HepG2 (cell line): ENCODE measurements at regions not wholly inside any gene's neighbourhood (a gene's known extent, or its start where the extent isn't known, plus 50 kb on each side); places are given as distances from the start of the nearest gene placed in this dataset.

ENCODE experiments used
- ATAC-seq: fragments of 200-7000 bp; cut with Tn5 transposase; 3 replicates; pipeline ENCODE4 v1.9.1; 2020; ENCODE audit warnings: mild to moderate bottlenecking, moderate library complexity
- BruUV-seq: library from RNA; stranded (reverse); fragments of 400-500 nt; replicated peaks from 2 replicates; lab custom pipeline; 2021; lab: Mats Ljungman, UMichigan
- CTCF ChIA-PET: fragments of 300-600 bp; formaldehyde crosslinking; extraction: SDS; loops from one replicate; lab custom pipeline; 2021; ENCODE audit warnings: low total read pairs, inconsistent platforms, low intra/inter-chr PET ratio; lab: Yijun Ruan, JAX
- POLR2A ChIA-PET: fragments of 350-600 bp; sonication (Branson Sonifier 250); formaldehyde crosslinking; loops from one replicate; lab custom pipeline; 2020; ENCODE audit warnings: antibody characterized with exemption, inconsistent platforms; lab: Yijun Ruan, JAX
- DNase-seq: peaks from one replicate; pipeline ENCODE4 v3.0.0-alpha.2; 2015; ENCODE audit warnings: low spot score
- FAIRE-seq: peaks from 3 replicates; lab custom pipeline; 2011; peaks lifted over from hg19 to GRCh38; lab: Jason Lieb, UNC
- H2AFZ ChIP-seq: one replicate; pipeline ENCODE4 v1.6.1; 2011; ENCODE audit warnings: low read length, inconsistent platforms
- H3K27ac ChIP-seq: fragments of 300-600 bp; 3 replicates; pipeline ENCODE4 v1.8.0; 2011; ENCODE audit warnings: mixed run types, mild to moderate bottlenecking, mixed read lengths, low read length, inconsistent platforms; ENCODE audit not compliant: insufficient read depth; ENCODE audit errors: extremely low read length
- H3K27me3 ChIP-seq, 2 experiments: fragments of 200-600 bp in 1 of 2; 2 replicates in 1 of 2; 3 replicates in 1 of 2; pipeline versions ENCODE4 v1.6.0 to v1.8.0; 2011; ENCODE audit warnings: low read length in 2 of 2, mild to moderate bottlenecking in 2 of 2, moderate library complexity in 2 of 2, inconsistent platforms in 1 of 2; ENCODE audit not compliant: insufficient read depth in 2 of 2, control insufficient read depth in 1 of 2
- H3K36me3 ChIP-seq, 2 experiments: fragments of 200-600 bp in 1 of 2; replicated peaks in 1 of 2; 2 replicates in 1 of 2; 3 replicates in 1 of 2; pipeline versions ENCODE4 v1.5.1 to v1.8.0; 2011; ENCODE audit warnings: low read length in 2 of 2, inconsistent platforms in 1 of 2; ENCODE audit not compliant: insufficient read depth in 2 of 2, control insufficient read depth in 1 of 2
- H3K4me1 ChIP-seq: 2 replicates; pipeline ENCODE4 v1.5.1; 2012; ENCODE audit warnings: low read length, inconsistent platforms; ENCODE audit not compliant: insufficient read depth
- H3K4me2 ChIP-seq: 2 replicates; pipeline ENCODE4 v1.6.0; 2011; ENCODE audit warnings: low read depth, low read length, inconsistent platforms
- H3K4me3 ChIP-seq, 3 experiments: fragments of 200-600 bp in 1 of 3; sonication (generic), shearing (Covaris generic) in 1 of 3; replicated peaks in 1 of 3; 2 replicates each; pipeline ENCODE4 v1.5.1; 2011 to 2016; ENCODE audit warnings: low read length in 3 of 3, inconsistent platforms in 2 of 3, low read depth in 2 of 3, mild to moderate bottlenecking in 2 of 3, control low read depth in 1 of 3, mixed read lengths in 1 of 3; ENCODE audit not compliant: insufficient read depth in 1 of 3
- H3K79me2 ChIP-seq: one replicate; pipeline ENCODE4 v1.6.1; 2011; ENCODE audit warnings: low read length, inconsistent platforms; ENCODE audit not compliant: insufficient read depth
- H3K9ac ChIP-seq: 2 replicates; pipeline ENCODE4 v1.6.0; 2011; ENCODE audit warnings: mild to moderate bottlenecking, low read depth, low read length, inconsistent platforms; ENCODE audit not compliant: insufficient read depth
- H3K9me3 ChIP-seq: 2 replicates; pipeline ENCODE4 v1.5.1; 2012; ENCODE audit warnings: mild to moderate bottlenecking, low read length
- H4K20me1 ChIP-seq: 2 replicates; pipeline ENCODE4 v1.6.0; 2011; ENCODE audit warnings: inconsistent platforms, mild to moderate bottlenecking, low read length, moderate library complexity; ENCODE audit not compliant: insufficient read depth
- AKAP8 ChIP-seq: sonication (generic); formaldehyde crosslinking; IDR thresholded peaks from 2 replicates; pipeline ENCODE4 v1.5.1; 2020; ENCODE audit warnings: mild to moderate bottlenecking, missing genetic modification reagents
- HDAC1 ChIP-seq: sonication (generic); formaldehyde crosslinking; IDR thresholded peaks from 2 replicates; pipeline ENCODE4 v1.5.1; 2020; ENCODE audit warnings: mild to moderate bottlenecking, missing genetic modification reagents
- HOXD1 ChIP-seq: sonication (generic); formaldehyde crosslinking; IDR thresholded peaks from 2 replicates; pipeline ENCODE4 v1.5.0; 2020; ENCODE audit warnings: missing genetic modification reagents
- IKZF5 ChIP-seq: IDR thresholded peaks from 2 replicates; pipeline ENCODE4 v1.6.1; 2018; ENCODE audit warnings: missing genetic modification reagents, mild to moderate bottlenecking, missing compliant biosample characterization
- SMARCC2 ChIP-seq: fragments of 450-650 bp; IDR thresholded peaks from 2 replicates; pipeline ENCODE4 v1.6.1; 2017; ENCODE audit warnings: antibody characterized with exemption, mild to moderate bottlenecking
- ZBTB2 ChIP-seq: sonication (generic); formaldehyde crosslinking; IDR thresholded peaks from 2 replicates; pipeline ENCODE4 v1.8.0; 2022; ENCODE audit warnings: low read depth, missing genetic modification reagents
- ZNF263 ChIP-seq: sonication (generic); formaldehyde crosslinking; IDR thresholded peaks from 2 replicates; pipeline ENCODE4 v1.4.0; 2020; ENCODE audit warnings: missing genetic modification reagents
- ZNF556 ChIP-seq: sonication (generic); formaldehyde crosslinking; IDR thresholded peaks from 2 replicates; pipeline ENCODE4 v1.4.0; 2020; ENCODE audit warnings: mild to moderate bottlenecking, missing genetic modification reagents, borderline replicate concordance
- ZNF691 ChIP-seq: sonication (generic); formaldehyde crosslinking; IDR thresholded peaks from 2 replicates; pipeline ENCODE4 v1.4.0; 2020; ENCODE audit warnings: missing genetic modification reagents, low read depth, mild to moderate bottlenecking, borderline replicate concordance
- WGBS: methylation state at CpG from one replicate; pipeline ENCODE4 v1.1.6; 2017; ENCODE audit warnings: low lambda C conversion rate; 5-methylcytosine and 5-hydroxymethylcytosine counted together
- in situ Hi-C: cut with HindIII; loops from 2 replicates; pipeline ENCODE4 v1.10.0; 2017; ENCODE audit warnings: low pct_unique_long_range_greater_than_20kb; ENCODE audit not compliant: extremely low pct_ligation_motif_present
- intact Hi-C: fragments of 100-400 bp; cut with micrococcal nuclease; formaldehyde crosslinking; loops from one replicate; pipeline ENCODE4 v1.10.0; 2022; ENCODE audit not compliant: unreplicated experiment

- in situ Hi-C loops (no loop called here), intact Hi-C loops (no loop called here)
- DNase-seq (no peak), FAIRE-seq (no peak), ATAC-seq (no peak)
- Histone ChIP-seq H2AFZ (no peak overlapping the region), H3K27ac (no peak overlapping the region), H4K20me1 (no peaks in the 10 kb centered on the region), H3K79me2 (no peaks in the 10 kb centered on the region), H3K4me3 (no peak overlapping the region), H3K27me3 (peaks cover 1 to 17% of the 10 kb centered on the region in 2 experiments; a peak in 2 of 5 replicates), H3K36me3 (no peaks in the 10 kb centered on the region), H3K4me2 (no peak overlapping the region), H3K9me3 (no peaks in the 10 kb centered on the region), H3K4me1 (no peaks in the 10 kb centered on the region), H3K9ac (no peak overlapping the region)
- no TSS peak for BruUV-seq
- CTCF ChIA-PET: no interaction called here
- POLR2A ChIA-PET: no interaction called here
- TF ChIP-seq HDAC1 (CRISPR knock-in tag) (no peak), HOXD1 (CRISPR knock-in tag) (no peak), ZNF691 (no peak), AKAP8 (CRISPR knock-in tag) (no peak), SMARCC2 (no peak), ZNF556 (CRISPR knock-in tag) (no peak), IKZF5 (CRISPR knock-in tag) (no peak), ZBTB2 (no peak), ZNF263 (CRISPR knock-in tag) (no peak)
- 27% methylated on average over 2 of the region's 2 CpGs for WGBS
Measured at GRCh38 chr4:56752985-56753384, 68.5 kb downstream of the SPINK2 start.
